C4-2B (cell line): ENCODE measurements at regions not wholly inside any gene's neighbourhood (a gene's known extent, or its start where the extent isn't known, plus 50 kb on each side); places are given as distances from the start of the nearest gene placed in this dataset.

Experiments
- H3K27ac ChIP-seq: fragments of 450-650 bp; 2 replicates; pipeline ENCODE4 v1.5.1; 2017
- CTCF ChIP-seq: fragments of 450-650 bp; conservative IDR thresholded peaks from 2 replicates; pipeline ENCODE4 v1.5.1; 2017; ENCODE audit warnings: mild to moderate bottlenecking
- ZFX ChIP-seq: fragments of 450-650 bp; IDR thresholded peaks from 2 replicates; pipeline ENCODE4 v1.6.1; 2017

- no peak overlapping the region for H3K27ac ChIP-seq
- TF ChIP-seq CTCF (no peak), ZFX (no peak)
Observed at GRCh38 chr4:33537527-33537926, 2706.8 kb downstream of the ARAP2 start.

GRCh38 chr4:33543941-33544450, 2700.3 kb downstream of the ARAP2 start:
- no peak overlapping the region for H3K27ac ChIP-seq
- TF ChIP-seq ZFX: no peak
- TF ChIP-seq CTCF: no peak

GRCh38 chr4:33551244-33551643, 2693.1 kb downstream of the ARAP2 start:
- TF ChIP-seq CTCF (no peak), ZFX (no peak)

GRCh38 chr4:33561259-33561658, 2683.1 kb downstream of the ARAP2 start:
- no peak overlapping the region for H3K27ac ChIP-seq
- no peak for TF ChIP-seq CTCF
- TF ChIP-seq ZFX: no peak

More at GRCh38 chr4:33551244-33551643, 2693.1 kb downstream of the ARAP2 start:
- H3K27ac ChIP-seq: no peak overlapping the region

GRCh38 chr4:33566649-33567048, 2677.7 kb downstream of the ARAP2 start:
- TF ChIP-seq CTCF (no peak), ZFX (no peak)
- no peak overlapping the region for H3K27ac ChIP-seq

GRCh38 chr4:33577791-33578190, 2666.5 kb downstream of the ARAP2 start:
- TF ChIP-seq ZFX (no peak), CTCF (no peak)

GRCh38 chr4:33579951-33580350, 2664.4 kb downstream of the ARAP2 start:
- TF ChIP-seq ZFX: no peak
- TF ChIP-seq CTCF: no peak
- H3K27ac ChIP-seq: no peak overlapping the region

More at GRCh38 chr4:33577791-33578190, 2666.5 kb downstream of the ARAP2 start:
- H3K27ac ChIP-seq: no peak overlapping the region
